K562 (cell line): ENCODE measurements at regions not wholly inside any gene's neighbourhood (a gene's known extent, or its start where the extent isn't known, plus 50 kb on each side); places are given as distances from the start of the nearest gene placed in this dataset.

ENCODE experiments used
- ATAC-seq: fragments of 200-7000 bp; cut with Tn5 transposase; 3 replicates; pipeline ENCODE4 v1.9.1; 2020; ENCODE audit warnings: moderate library complexity
- BruUV-seq: library from RNA; stranded (reverse); fragments of 400-500 nt; replicated peaks from 2 replicates; lab custom pipeline; 2021; lab: Mats Ljungman, UMichigan
- CTCF ChIA-PET: fragments of 300-600 bp; formaldehyde crosslinking; extraction: SDS; loops from one replicate; lab custom pipeline; 2021; ENCODE audit warnings: low intra/inter-chr PET ratio; lab: Yijun Ruan, JAX
- POLR2A ChIA-PET: fragments of 300-600, 350-650 bp; sonication (Branson Sonifier 250); formaldehyde crosslinking; extraction: SDS; loops from one replicate; lab custom pipeline; 2021; ENCODE audit warnings: antibody characterized with exemption, inconsistent platforms; lab: Yijun Ruan, JAX
- DNase-seq, 4 experiments: peaks; one replicate each; pipeline versions ENCODE4 v3.0.0 to v3.0.0-alpha.2; 2011 to 2018; ENCODE audit warnings: low spot score in 3 of 4, mixed read lengths in 3 of 4; ENCODE audit errors: extremely low read depth in 1 of 4
- FAIRE-seq: peaks from 2 replicates; lab custom pipeline; 2011; peaks lifted over from hg19 to GRCh38; lab: Jason Lieb, UNC
- H2AFZ ChIP-seq: 2 replicates; pipeline ENCODE4 v1.6.0; 2011; ENCODE audit warnings: low read depth, low read length, control low read depth, inconsistent platforms
- H3K27ac ChIP-seq: fragments of 200-600 bp; 3 replicates; pipeline ENCODE4 v1.8.0; 2011; ENCODE audit warnings: low read depth, mild to moderate bottlenecking, control low read depth, inconsistent platforms, low read length, moderate library complexity, mixed read lengths; ENCODE audit errors: extremely low read depth
- H3K27me3 ChIP-seq, 2 experiments: fragments of 300-600 bp in 1 of 2; 2 replicates in 1 of 2; 3 replicates in 1 of 2; pipeline versions ENCODE4 v1.6.0 to v1.8.0; 2011; ENCODE audit warnings: inconsistent platforms in 2 of 2, low read length in 2 of 2, mild to moderate bottlenecking in 1 of 2, mixed read lengths in 1 of 2, moderate library complexity in 1 of 2; ENCODE audit not compliant: control insufficient read depth in 2 of 2, insufficient read depth in 2 of 2
- H3K36me3 ChIP-seq: fragments of 300-600 bp; 3 replicates; pipeline ENCODE4 v1.8.0; 2011; ENCODE audit warnings: mild to moderate bottlenecking, low read length, inconsistent platforms; ENCODE audit not compliant: control insufficient read depth, insufficient read depth
- H3K4me1 ChIP-seq, 2 experiments: fragments of 200-600 bp in 1 of 2; replicated peaks in 1 of 2; 2 replicates in 1 of 2; 3 replicates in 1 of 2; pipeline versions ENCODE4 v1.5.1 to v1.8.0; 2011; ENCODE audit warnings: inconsistent platforms in 2 of 2, low read length in 2 of 2, mild to moderate bottlenecking in 1 of 2, mixed read lengths in 1 of 2, moderate library complexity in 1 of 2; ENCODE audit not compliant: control insufficient read depth in 2 of 2, insufficient read depth in 2 of 2
- H3K4me2 ChIP-seq: 2 replicates; pipeline ENCODE4 v1.6.1; 2011; ENCODE audit warnings: low read length, control low read depth, inconsistent platforms, mixed read lengths; ENCODE audit not compliant: insufficient read depth
- H3K4me3 ChIP-seq: fragments of 200-600 bp; sonication (generic), shearing (Covaris generic); 2 replicates; pipeline ENCODE4 v1.5.1; 2016; ENCODE audit warnings: control low read depth, inconsistent platforms
- H3K79me2 ChIP-seq: fragments of 200-600 bp; 3 replicates; pipeline ENCODE4 v1.8.0; 2011; ENCODE audit warnings: low read length, inconsistent platforms; ENCODE audit not compliant: control insufficient read depth, insufficient read depth
- H3K9ac ChIP-seq, 2 experiments: 2 replicates each; pipeline versions ENCODE4 v1.6.0 to v1.6.1; 2011; ENCODE audit warnings: low read depth in 2 of 2, low read length in 2 of 2, control low read depth in 1 of 2, inconsistent platforms in 1 of 2, mild to moderate bottlenecking in 1 of 2, mixed read lengths in 1 of 2; ENCODE audit not compliant: insufficient read depth in 1 of 2
- H3K9me1 ChIP-seq: one replicate; pipeline ENCODE4 v1.6.0; 2011; ENCODE audit warnings: inconsistent platforms, mild to moderate bottlenecking, low read length, moderate library complexity; ENCODE audit not compliant: control insufficient read depth, insufficient read depth
- H3K9me3 ChIP-seq: replicated peaks from 2 replicates; pipeline ENCODE4 v1.5.1; 2011; ENCODE audit warnings: low read depth, low read length, inconsistent platforms; ENCODE audit not compliant: control insufficient read depth, insufficient read depth
- H4K20me1 ChIP-seq: replicated peaks from 2 replicates; pipeline ENCODE4 v1.6.1; 2011; ENCODE audit warnings: low read length, inconsistent platforms, mixed read lengths; ENCODE audit not compliant: control insufficient read depth, insufficient read depth
- SNRNP70 ChIP-seq: fragments of 200-400 bp; formaldehyde crosslinking; optimal IDR thresholded peaks from 2 replicates; pipeline ENCODE3; 2017; ENCODE audit warnings: low read depth, low read length
- SREBF2 ChIP-seq: sonication (generic); formaldehyde crosslinking; IDR thresholded peaks from 2 replicates; pipeline ENCODE4 v1.4.0; 2020; ENCODE audit warnings: mild to moderate bottlenecking, missing genetic modification reagents
- ZNF77 ChIP-seq: fragments of 250-450 bp; sonication (Bioruptor Pico); IDR thresholded peaks from 2 replicates; pipeline ENCODE4 v1.5.0; 2020
- in situ Hi-C: fragments of 300-500 bp; cut with MboI; formaldehyde crosslinking; loops from 4 replicates; pipeline ENCODE4 v1.15.0; 2018; ENCODE audit warnings: inconsistent platforms, mixed read lengths
- intact Hi-C: fragments of 100-400 bp; cut with micrococcal nuclease; formaldehyde crosslinking; loops from 2 replicates; pipeline ENCODE4 v1.14.2; 2022
- TF ChIP-seq, protein P1 (sequence below), 2 experiments: fragments of 450-650 bp in 1 of 2; sonication (generic) in 1 of 2; formaldehyde crosslinking in 1 of 2; IDR thresholded peaks in 1 of 2; conservative IDR thresholded peaks in 1 of 2; 2 replicates each; pipeline versions ENCODE4 v1.6.1 to v1.8.1; 2016 to 2023; ENCODE audit warnings: mild to moderate bottlenecking in 2 of 2, moderate library complexity in 2 of 2, inconsistent platforms in 1 of 2, missing genetic modification reagents in 1 of 2
- TF ChIP-seq, protein P2 (sequence below): sonication (generic); formaldehyde crosslinking; IDR thresholded peaks from 2 replicates; pipeline ENCODE4 v1.8.0; 2022; ENCODE audit warnings: missing genetic modification reagents, mild to moderate bottlenecking, borderline replicate concordance

GRCh38 chr10:107650939-107651338 is 486.4 kb upstream of the SORCS1 start:
- intact Hi-C loops (no loop called here), in situ Hi-C loops (no loop called here)
- no TSS peak for BruUV-seq
- H3K9me1 ChIP-seq, result no peaks in the 10 kb centered on the region
- no peak overlapping the region for H3K27ac ChIP-seq
- DNase-seq, result no peak
- FAIRE-seq, result no peak
- no peaks in the 10 kb centered on the region for H3K36me3 ChIP-seq
- no peak for TF ChIP-seq SREBF2 (CRISPR knock-in tag)
- TF ChIP-seq, protein P1, sequence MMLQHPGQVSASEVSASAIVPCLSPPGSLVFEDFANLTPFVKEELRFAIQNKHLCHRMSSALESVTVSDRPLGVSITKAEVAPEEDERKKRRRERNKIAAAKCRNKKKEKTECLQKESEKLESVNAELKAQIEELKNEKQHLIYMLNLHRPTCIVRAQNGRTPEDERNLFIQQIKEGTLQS (IDR thresholded peaks at IDR 0.05), result no peak
- TF ChIP-seq, protein P1 (CRISPR knock-in tag; conservative IDR thresholded peaks at IDR 0.05), result no peak
- TF ChIP-seq, protein P2, sequence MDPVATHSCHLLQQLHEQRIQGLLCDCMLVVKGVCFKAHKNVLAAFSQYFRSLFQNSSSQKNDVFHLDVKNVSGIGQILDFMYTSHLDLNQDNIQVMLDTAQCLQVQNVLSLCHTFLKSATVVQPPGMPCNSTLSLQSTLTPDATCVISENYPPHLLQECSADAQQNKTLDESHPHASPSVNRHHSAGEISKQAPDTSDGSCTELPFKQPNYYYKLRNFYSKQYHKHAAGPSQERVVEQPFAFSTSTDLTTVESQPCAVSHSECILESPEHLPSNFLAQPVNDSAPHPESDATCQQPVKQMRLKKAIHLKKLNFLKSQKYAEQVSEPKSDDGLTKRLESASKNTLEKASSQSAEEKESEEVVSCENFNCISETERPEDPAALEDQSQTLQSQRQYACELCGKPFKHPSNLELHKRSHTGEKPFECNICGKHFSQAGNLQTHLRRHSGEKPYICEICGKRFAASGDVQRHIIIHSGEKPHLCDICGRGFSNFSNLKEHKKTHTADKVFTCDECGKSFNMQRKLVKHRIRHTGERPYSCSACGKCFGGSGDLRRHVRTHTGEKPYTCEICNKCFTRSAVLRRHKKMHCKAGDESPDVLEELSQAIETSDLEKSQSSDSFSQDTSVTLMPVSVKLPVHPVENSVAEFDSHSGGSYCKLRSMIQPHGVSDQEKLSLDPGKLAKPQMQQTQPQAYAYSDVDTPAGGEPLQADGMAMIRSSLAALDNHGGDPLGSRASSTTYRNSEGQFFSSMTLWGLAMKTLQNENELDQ (CRISPR knock-in tag), result no peak
- no peak for TF ChIP-seq SNRNP70
- TF ChIP-seq ZNF77, result no peak
- POLR2A ChIA-PET, result no interaction called here
- H4K20me1 ChIP-seq, result no peaks in the 10 kb centered on the region
- H3K9ac ChIP-seq, result no peak overlapping the region
- no peaks in the 10 kb centered on the region for H3K79me2 ChIP-seq
- no peaks in the 10 kb centered on the region for H3K9me3 ChIP-seq
- CTCF ChIA-PET, result no interaction called here
- no peaks in the 10 kb centered on the region for H3K4me1 ChIP-seq
- H3K27me3 ChIP-seq, result no peaks in the 10 kb centered on the region
- no peak overlapping the region for H2AFZ ChIP-seq
- ATAC-seq, result no peak
- no peak overlapping the region for H3K4me3 ChIP-seq
- no peak overlapping the region for H3K4me2 ChIP-seq
